ENCODE measurements at regions not wholly inside any gene's neighbourhood (a gene's known extent, or its start where the extent isn't known, plus 50 kb on each side); places are given as distances from the start of the nearest gene placed in this dataset.

GRCh38 chr5:135112008-135112725 is 78.1 kb upstream of the PITX1 start:
- Histone ChIP-seq H3K27me3 (no peaks in the 10 kb centered on the region), H3K4me1 (peaks cover 58 to 78% (median 58%) of the 10 kb centered on the region in 3 donors), H3K4me3 (peak overlapping the region in 1 of 4 donors; percentile 12), H3K9me3 (no peaks in the 10 kb centered on the region), H3K36me3 (no peaks in the 10 kb centered on the region), H3K27ac (peak overlapping the region; percentile 87 to 95 (median 92))
- TF ChIP-seq CTCF (IDR thresholded peaks at IDR 0.05) (no peak), POLR2A (IDR thresholded peaks at IDR 0.05) (no peak)
- 8 to 26% methylated on average over 3 to 4 of the region's 10 CpGs for WGBS, 2 donors
- DNase-seq: no peak
- intact Hi-C loops (cut with DNase I): no loop called here

- Histone ChIP-seq H3K4me1 (peaks cover 49 to 79% (median 60%) of the 10 kb centered on the region in 3 donors), H3K9me3 (no peaks in the 10 kb centered on the region), H3K4me3 (no peak overlapping the region), H3K27ac (peak overlapping the region; percentile 87 to 95 (median 92)), H3K36me3 (no peaks in the 10 kb centered on the region), H3K27me3 (no peaks in the 10 kb centered on the region)
- DNase-seq: no peak
- 44% methylated on average over 5 to 7 of the region's 11 CpGs for WGBS, 2 donors
- TF ChIP-seq CTCF (IDR thresholded peaks at IDR 0.05): no peak
- TF ChIP-seq POLR2A (IDR thresholded peaks at IDR 0.05): no peak
- intact Hi-C loops (cut with DNase I): no loop called here
These were observed 77.0 kb upstream of the PITX1 start for GRCh38 chr5:135110785-135111596.

GRCh38 chr5:135108992-135109391 is 75.0 kb upstream of the PITX1 start:
- TF ChIP-seq POLR2A (IDR thresholded peaks at IDR 0.05): no peak
- no peak for TF ChIP-seq CTCF (IDR thresholded peaks at IDR 0.05)
- no peak for DNase-seq
- no peaks in the 10 kb centered on the region for H3K9me3 ChIP-seq
- H3K27ac ChIP-seq: no peak overlapping the region
- no peaks in the 10 kb centered on the region for H3K27me3 ChIP-seq
- no peaks in the 10 kb centered on the region for H3K36me3 ChIP-seq
- WGBS, 2 donors: 78% methylated on average over 5 of the region's 7 CpGs; no CpG with 5 or more reads in 1 of the 2 donors
- intact Hi-C loops (cut with DNase I): no loop called here
- H3K4me1 ChIP-seq: peaks cover 31 to 60% (median 41%) of the 10 kb centered on the region in 3 donors
- H3K4me3 ChIP-seq: no peak overlapping the region

GRCh38 chr5:135108569-135108968 is 74.5 kb upstream of the PITX1 start:
- no peak overlapping the region for H3K27ac ChIP-seq
- DNase-seq: no peak
- no peaks in the 10 kb centered on the region for H3K9me3 ChIP-seq
- intact Hi-C loops (cut with DNase I): no loop called here
- H3K4me3 ChIP-seq: no peak overlapping the region
- no peaks in the 10 kb centered on the region for H3K27me3 ChIP-seq
- peaks cover 30 to 56% (median 39%) of the 10 kb centered on the region in 3 donors for H3K4me1 ChIP-seq
- TF ChIP-seq CTCF (IDR thresholded peaks at IDR 0.05): no peak
- no peak for TF ChIP-seq POLR2A (IDR thresholded peaks at IDR 0.05)
- WGBS, 2 donors: 90 to 100% methylated on average over 2 to 3 of the region's 3 CpGs
- H3K36me3 ChIP-seq: no peaks in the 10 kb centered on the region

- H3K36me3 ChIP-seq: no peaks in the 10 kb centered on the region
- H3K9me3 ChIP-seq: no peaks in the 10 kb centered on the region
- no peaks in the 10 kb centered on the region for H3K27me3 ChIP-seq
- TF ChIP-seq POLR2A (IDR thresholded peaks at IDR 0.05) (no peak), CTCF (IDR thresholded peaks at IDR 0.05) (no peak)
- DNase-seq: no peak
- H3K4me3 ChIP-seq: no peak overlapping the region
- H3K4me1 ChIP-seq: peaks cover 26 to 50% (median 34%) of the 10 kb centered on the region in 3 donors
- intact Hi-C loops (cut with DNase I): no loop called here
- WGBS, 2 donors: 57 to 100% methylated on average over 1 to 2 of the region's 3 CpGs
- H3K27ac ChIP-seq: no peak overlapping the region
These were observed 74.0 kb upstream of the PITX1 start for GRCh38 chr5:135107986-135108385.

Data from esophagus squamous epithelium (tissue), 5 donors.